GM20431 (cell line): ENCODE measurements at regions not wholly inside any gene's neighbourhood (a gene's known extent, or its start where the extent isn't known, plus 50 kb on each side); places are given as distances from the start of the nearest gene placed in this dataset.
"Not testable (repeated sequence)": the region's sequence is repeated elsewhere in the genome, so short reads cannot be mapped to it uniquely, and the experiment has no call there.

Source experiments
- in situ Hi-C: fragments of 300-500 bp; cut with MseI, MboI; formaldehyde crosslinking; loops from one replicate; pipeline ENCODE4 v1.15.0; 2020; ENCODE audit warnings: low sequenced_read_pairs; ENCODE audit not compliant: unreplicated experiment

- in situ Hi-C loops, result no loop called here
Observed at GRCh38 chr15:92847841-92848240, 52.3 kb upstream of the CHD2 start.

- in situ Hi-C loops, result no loop called here
Observed at GRCh38 chr15:92848464-92848851, 51.7 kb upstream of the CHD2 start.

GRCh38 chr15:92848852-92849598 is 51.1 kb upstream of the CHD2 start:
- in situ Hi-C loops, result no loop called here

- in situ Hi-C loops, result not testable (repeated sequence)
Observed at GRCh38 chr15:92850218-92850617, 49.9 kb upstream of the CHD2 start.
